ENCODE measurements at regions not wholly inside any gene's neighbourhood (a gene's known extent, or its start where the extent isn't known, plus 50 kb on each side); places are given as distances from the start of the nearest gene placed in this dataset.
"Not testable (repeated sequence)": the region's sequence is repeated elsewhere in the genome, so short reads cannot be mapped to it uniquely, and the experiment has no call there.

DNA sequence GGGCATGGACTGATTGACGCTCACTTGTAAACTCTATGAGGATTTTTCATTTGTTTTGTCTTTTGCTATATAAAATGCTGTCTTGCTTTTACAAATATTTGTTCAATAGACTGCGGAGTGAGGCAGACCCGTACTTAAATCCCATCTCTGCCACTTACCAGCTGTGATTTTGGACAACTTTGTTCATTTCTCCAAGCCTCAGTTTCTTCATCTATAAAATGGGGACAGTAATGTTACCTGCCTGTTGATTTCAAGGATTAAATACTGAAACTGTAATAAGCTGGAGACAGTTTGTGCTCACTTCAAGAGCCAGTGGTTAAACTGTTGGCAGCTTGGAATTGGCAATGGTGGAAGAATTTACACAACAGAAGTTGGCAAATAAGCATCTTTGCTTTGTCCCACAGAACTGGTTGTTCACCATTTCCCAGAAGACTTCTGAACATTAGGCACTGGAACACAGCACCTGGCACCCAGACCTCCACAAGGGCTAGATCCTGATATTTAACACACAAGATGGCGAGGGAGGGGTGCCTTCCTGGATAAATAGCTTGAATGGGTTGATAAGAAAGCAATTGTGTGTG, 479.2 kb downstream of the QKI start:
- no peak for DNase-seq

DNA sequence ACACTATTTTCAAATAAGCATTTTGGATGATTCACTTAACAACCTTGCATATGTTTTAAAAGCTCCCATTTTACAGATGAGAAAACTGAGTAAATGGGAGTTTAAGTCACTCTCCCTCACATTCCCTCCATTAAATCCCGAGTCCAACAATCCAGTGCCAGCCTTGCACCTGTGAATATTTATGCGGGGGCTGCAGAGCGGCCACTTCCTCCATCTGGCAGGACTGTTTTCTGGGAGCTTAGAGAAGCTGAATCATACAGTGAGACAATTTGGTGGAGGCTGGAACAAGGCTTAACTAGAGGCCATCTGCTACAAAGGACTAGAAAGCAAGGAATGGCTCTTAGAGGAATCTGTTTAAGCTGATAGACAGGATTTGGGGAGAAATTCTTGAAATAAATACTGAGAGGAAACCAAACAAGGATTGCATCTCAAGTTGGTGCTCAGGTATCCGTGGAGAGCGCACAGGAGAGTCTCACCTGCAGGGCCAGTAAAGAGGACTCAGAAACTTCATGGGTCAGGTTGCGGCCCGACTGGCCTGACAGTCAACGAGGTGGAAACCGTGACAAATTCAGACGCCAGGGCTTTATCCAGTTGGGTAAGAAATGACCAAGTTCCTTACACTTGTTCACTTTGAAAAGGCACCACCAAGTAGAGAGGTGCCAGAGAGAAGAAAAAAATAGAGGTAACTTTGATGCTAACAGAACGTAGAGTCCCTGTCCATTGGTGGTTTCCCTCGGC, 478.5 kb downstream of the QKI start:
- no peak for DNase-seq

DNA sequence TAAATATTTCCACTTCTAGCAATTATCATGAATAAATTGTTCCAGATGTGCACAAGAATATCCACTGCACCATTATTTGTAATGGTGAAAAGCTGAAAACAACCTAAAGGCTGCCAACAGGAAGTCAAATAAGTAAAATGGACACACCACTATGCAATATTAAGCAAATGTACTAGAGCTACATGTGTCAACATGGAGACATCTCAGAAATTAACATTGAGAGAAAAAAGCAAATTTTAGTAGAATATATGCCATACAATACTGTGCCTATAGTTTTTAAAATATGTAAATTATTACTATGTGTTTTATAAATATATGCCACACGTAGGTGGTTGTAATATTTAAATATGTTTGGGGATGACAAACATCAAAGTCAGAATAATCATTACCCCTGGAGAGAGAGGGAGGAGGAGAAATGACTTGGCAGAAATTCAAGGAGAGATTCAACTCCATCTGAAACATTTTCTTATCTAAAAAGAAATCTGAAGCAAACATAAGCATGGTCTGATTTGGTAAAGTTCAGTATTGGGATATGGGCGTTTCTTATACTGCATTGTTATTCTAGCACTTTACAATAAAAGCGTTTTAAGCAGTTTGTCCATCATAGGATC, 475.5 kb downstream of the QKI start:
- no peak for DNase-seq

DNA sequence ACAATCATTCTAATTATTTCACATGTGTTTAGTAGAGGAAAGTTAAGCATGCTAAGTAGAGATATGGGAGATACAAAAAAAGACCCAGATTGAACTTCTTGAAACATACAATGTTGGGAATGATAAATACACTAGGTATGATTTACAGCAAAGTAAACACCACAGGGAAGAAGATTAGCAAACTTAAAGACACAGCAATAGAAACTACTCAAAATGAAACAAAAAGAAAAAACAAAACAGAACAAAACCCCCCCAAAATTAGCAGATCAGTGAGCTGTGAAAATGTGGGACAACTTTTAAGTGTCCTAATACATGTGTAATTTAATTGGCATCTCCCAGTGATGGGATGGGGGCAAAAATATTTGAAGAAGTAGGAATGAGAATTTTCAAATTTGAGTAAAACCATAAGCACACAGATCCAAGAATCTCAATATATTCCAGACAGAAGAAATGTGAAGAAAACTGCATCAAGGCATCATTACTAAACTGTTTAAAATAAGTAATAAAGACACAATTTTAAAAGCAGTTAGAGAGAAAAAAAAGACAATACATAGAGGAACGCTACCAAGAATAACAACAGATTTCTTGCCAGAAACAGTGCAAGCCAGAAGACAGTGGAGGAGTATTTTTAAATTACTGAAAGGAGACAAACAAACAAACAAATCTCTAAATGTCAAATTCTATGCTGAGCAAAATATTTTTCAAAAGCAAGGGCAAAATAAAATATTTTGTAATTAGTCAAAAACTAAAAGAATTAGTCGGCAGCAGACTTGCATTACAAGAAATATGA, 473.7 kb downstream of the QKI start:
- no peak for DNase-seq

DNA sequence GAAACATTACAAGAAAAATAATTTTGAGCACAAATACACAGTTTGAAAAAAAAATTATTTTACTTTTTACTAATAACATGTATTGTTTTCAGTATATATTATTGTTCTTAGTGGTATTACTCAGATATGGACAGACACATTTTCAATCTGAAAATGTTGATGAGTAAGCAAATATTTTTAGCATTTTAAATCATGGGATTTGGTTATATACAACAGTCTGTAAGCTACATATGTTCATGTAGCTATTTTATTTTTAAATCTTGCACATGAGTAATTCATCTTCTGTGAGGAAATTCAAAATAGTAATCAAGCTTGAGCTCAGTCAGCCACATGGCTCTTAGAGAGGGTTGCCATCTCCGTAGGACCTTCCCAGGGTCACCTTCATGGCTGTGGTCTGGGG, 471.9 kb downstream of the QKI start:
- DNase-seq = no peak

DNA sequence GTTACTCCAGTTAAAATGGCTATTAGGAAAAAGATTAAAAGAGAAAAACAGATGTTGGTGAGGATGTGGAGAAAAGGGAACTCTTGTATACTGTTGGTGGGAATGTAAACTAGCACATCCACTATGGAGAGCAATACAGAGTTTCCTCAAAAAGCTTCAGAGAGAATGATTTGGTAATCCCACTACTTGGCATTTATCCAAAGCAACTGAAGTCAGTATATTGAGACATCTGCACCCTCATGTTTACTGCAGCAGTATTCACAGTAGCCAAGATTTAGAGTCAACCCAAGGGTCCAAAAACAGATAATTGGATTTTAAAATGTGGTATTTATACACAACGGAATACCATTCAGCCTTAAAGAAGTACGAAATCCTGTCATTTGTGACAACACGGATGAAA, 469.5 kb downstream of the QKI start:
- DNase-seq = no peak

DNA sequence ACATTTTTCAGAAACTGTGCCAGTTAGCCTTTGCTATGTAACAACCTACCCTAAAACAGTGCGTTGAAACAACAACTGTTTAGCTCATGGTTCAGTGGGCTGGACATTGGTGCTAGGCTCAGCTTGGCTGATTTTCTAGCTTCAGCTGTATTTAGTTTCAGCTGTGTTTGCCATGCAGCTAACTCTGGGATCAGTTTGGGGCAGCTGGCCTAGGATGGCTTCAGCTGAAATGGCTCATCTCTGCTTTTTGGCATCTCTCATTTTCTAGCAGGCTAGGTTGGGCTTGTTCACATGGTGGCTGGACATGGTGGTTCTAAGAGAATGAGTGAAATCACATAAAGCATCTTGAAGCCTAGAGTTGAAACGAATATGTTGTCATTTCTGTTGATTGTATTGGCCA, 464.2 kb downstream of the QKI start:
- DNase-seq = no peak

DNA sequence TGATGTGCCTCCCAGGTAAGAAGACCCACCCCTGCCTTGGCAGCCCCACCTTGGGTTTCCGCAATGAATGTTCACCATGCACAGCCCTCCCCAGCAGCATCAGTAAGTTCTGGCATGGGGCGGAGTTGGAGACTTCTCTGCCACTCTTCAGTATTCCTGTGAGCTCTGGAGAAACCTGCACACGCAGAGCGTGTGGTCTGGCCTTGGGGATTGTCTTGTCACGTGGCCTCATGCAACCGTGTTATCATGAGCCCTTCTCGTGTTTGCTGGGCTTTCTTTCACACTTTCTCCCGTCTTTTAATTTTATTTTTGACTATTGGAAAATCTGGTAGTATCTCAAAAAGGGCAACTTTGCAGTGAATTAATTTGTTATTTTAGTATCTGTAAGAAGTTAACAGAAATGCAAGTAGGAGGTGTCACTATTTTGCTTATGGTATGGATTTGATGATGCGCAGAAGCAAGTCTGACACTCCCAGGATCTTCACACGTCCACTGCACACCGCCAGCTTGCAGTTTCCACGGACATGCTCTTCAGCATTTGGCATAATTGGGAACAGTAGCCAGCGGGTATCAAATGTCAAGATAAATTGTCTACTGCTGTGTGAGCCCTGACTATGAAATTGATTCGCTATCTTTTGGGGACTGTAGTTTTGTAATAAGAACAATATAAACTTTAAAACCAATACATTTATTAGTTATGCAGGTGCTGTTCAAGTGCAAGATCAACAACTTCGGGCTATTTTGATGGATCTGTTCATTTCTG, 463.5 kb downstream of the QKI start:
- no peak for DNase-seq

DNA sequence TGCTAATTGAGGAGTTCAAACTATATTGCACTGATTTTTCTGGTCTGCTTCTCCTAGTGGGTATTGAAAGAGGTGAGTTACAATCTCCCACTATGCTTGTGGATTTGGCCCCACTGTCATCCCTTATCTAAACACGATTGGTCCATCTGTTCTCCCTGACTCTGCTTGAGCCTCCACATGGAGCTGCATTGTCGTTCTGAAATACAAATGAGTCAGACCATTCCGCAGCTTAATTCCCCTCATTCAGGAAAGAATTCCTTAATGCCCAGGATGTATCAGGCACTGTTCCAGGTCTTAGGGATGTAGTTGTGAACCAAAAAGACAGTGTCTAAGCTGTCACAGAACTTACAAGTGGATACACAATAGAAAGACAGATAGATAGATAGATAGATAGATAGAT, 461.9 kb downstream of the QKI start:
- no peak for DNase-seq

DNA sequence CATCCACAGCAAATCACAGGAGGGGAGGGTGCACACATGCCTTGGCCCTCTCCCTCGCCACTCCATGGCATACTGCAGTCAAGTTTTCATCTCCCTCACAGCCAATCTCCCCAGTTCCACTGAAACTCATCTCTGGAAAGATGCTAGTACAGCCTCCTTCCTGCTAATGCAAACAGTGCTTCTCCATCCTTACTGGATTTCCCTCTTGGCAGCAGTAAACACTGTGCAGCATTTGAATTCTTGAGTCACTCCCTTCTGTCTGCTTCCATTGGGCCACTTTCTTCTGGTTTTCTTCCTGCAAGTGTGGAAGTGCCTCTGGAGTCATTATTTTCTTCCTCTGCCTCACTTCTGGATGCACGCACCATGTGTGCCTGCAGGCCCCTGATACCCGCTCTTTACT, 460.3 kb downstream of the QKI start:
- DNase-seq = no peak

DNA sequence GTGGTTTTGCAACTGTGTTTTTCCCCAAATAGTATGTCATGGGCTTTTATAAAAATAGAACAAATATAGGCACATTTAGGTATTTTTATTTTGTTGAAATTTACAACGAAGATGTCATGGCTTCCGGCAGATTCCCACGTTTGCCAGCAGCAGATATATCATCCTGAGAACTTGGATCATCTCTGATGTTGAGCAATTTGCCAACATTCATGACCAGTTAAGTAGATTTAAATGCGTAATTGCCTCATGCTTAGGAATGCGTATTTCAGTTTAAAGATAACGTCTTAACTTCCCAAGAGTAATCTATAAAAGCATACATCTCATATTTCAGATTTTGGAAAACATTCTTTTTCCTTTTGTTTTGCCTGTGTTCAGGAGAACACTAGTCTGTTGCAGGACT, 457.8 kb downstream of the QKI start:
- DNase-seq = no peak

DNA sequence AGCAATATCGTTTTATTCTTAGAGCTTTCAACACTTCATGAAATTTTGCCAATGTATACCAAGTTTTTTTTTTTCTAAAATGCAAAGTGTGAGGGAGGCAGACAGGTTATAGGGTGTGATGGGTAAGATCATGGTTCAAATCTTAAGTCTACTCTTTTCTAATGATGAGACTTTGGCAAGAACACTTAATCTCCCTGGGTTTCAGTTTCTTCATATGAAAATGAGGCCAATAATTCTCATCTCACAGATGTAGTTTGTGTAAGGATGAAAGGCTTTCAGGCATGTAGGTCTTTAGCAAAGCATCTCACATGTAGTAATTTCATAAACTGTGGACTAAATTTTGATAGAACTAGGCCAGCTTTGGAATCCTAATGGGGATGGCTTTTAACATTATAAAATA, 457.1 kb downstream of the QKI start:
- no peak for DNase-seq

DNA sequence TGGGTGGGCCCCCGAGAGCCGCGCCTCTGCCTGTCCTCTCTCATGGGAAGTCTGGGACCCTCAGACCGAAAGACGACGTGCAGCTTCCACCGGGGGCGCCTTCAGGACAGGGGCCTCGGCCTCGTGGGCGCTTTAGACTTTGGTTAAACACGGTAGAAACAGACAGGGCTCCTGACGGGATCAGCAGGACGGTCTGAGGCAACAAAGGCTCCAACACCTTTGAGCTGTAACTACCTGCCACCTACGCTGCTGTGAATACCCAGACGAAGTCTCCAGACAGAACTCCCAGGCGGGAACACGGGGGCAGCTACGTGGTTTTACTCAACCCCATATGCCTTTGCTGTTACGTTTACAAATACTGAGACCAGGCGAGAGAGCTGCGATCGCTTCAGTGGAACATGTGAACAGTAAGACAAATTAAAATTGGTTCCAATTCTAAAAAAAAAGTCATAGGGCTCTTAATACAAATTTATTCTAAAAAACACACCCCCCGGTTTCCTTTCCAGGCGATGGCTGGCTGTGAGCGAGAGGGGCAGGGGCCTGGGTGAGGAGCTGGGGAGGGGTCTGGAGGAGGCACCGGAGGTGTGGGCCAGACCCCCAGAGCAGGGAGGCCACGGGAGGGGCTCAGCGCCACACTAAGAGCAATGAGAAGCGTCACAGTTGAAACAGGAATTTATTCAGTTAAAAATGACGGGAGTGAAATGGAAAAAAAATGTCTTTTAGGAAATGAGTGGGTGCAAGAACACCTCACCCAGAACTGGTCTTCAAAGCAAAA, 453.2 kb downstream of the QKI start:
- DNase-seq = no peak

DNA sequence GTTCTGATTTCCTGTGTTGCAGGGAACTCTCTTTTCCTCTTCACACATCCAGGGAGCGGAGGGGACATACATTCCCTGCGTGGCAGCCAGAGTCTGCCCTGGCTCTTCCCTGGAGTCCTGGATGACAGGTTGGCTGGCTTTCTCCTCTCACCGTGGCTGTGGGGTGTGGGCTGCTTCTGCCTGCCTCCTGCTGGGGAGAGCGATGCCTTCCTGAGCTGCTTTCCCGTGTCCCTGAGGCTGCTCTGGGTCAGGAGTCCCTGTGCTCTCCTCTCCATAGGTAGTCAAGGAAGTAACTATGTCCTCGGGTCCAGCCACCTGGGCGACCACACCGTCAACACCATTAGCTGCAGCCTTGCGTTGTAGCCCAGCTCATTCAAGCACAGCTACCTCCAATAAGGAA, 451.7 kb downstream of the QKI start:
- DNase-seq = no peak

DNA sequence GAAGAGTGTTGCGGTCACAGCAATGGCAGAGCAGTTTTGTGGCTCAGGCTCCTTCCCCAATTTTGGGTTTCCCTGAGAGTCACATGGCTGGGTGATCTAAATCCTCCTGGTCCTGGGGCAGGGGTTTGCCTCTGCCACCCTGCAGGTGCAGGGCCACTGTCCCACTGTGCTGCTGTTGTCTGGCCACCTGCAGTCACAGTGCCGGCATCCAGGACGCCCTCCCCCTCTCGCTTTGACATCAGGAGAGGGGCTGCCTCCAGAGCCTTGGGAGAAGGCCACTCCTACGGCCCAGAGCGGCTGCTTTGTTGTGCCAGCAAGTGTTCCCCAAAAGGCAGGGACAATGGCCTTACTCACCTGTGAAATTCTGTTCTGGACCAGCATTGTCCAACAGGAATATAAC, 449.0 kb downstream of the QKI start:
- DNase-seq = no peak

DNA sequence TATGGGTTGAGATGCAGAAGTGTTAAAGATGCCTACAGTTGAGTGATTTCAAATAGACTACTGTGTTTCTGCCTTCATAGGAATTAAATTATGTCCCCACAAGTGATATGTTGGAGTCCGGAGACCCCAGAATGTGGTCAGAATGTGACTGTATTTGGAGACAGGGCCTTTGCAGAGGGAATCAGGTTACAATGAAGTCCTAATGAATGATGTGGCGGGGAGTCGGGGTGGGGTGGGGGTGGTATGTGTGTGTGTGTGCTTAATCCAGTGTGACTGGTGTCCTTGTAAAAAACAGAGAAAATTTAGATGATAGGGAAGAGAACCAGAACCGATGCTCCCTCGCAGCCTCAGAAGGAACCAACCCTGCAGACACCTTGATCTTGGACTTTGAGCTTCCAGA, 448.2 kb downstream of the QKI start:
- no peak for DNase-seq

DNA sequence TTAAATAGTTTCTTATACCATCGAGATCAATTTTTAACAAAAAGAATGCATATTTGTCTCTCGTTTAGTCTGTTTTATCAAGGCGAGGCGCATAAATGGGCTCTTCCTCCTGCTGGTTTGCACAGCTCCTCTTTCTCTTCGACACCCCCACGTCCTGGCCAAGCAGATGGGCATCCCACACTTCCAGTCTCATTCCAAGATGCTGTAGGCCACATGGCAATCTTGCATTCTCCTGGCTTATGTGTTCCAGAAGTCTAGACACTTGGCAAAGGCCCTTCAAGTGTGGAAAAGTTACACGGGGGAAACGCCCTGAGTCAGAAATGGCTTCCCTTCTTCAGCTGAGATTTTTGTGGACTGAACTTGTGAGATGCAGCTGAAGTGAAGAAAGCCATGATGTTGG, 447.1 kb downstream of the QKI start:
- DNase-seq = no peak

DNA sequence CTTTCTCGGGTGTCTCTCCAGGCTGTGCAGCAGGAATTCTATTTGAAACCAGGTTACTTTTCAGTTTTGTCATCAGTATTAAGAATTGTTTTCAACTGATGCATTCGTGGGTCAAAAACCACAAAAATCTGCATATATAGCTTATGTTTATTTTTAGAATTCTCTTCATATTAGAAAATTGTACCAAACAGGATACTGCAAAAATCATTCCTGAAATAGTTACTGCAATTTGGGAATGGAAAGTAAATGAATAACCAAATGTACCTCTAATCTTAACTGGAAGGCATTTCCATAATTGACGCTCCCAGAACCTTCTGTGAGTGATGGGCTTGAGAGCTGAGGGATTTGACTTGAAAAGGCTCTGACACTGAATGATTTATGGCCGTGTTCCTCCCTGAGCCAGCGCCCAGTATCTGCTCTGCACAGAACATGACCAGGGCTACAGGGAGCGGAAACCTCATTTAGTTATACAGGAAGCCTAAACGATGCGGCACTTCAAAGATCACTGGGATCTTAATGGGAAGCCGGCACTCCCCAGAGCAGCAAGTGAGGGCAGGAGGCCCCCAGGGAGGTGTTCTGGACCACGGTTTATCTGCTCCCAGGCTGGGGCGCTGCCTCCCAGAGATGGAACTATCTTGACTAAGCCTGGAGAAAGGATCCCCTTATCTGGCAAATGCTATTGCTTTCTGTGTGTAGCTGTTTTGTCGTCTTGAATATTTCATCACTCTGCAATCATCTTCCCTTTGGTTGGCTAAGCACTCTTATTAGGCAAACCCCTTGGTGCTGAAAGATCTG, 446.0 kb downstream of the QKI start:
- no peak for DNase-seq

DNA sequence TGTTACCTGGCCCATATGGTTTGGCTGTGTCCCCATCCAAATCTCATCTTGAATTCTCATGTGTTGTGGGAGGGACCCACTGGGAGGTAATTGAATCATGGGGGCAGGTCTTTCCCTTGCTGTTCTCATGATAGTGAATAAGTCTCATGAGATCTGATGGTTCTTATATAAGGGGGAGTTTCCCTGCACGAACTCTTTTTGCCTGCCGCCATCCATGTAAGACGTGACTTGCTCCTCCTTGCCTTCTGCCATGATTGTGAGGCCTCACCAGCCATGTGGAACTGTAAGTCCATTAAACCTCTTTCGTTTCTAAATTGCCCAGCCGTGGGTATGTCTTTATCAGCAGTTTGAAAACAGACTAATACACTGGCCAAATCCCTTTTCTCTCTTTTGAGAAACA, 444.4 kb downstream of the QKI start:
- not testable (repeated sequence) for DNase-seq

DNA sequence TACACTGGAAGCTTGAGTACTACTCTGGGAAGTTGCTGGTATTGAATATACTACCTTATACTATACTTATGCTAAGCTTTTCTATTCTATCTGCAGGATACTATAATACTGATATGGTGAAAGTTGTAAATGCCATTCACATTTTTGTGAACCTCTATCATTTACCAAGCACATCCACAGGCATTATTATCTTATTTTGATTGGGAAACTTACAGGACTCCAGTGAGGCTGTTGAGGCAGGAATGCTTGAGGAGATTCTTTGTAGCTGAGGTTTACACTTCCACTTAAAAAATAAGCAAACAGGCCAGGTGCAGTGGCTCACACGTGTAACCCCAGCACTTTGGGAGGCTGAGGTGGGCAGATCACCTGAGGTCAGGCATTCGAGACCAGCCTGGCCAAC, 442.9 kb downstream of the QKI start:
- no peak for DNase-seq

DNA sequence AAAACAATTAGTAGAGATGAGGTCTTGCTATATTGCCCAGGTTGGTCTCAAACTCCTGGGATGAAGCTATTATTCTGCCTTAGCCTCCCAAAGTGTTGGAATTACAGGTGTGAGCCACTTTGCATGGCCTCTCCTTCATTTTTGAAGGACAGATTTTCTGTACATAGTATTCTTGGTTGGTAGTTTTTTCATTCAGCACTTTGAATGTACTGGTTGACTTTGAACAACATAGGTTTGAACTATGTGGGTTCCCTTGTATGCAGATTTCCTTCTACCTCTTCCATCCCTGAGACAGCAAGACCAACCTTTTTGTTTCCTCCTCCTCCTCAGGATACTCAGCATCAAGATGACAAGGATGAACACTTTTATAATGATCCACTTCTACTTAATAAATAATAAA, 436.4 kb downstream of the QKI start:
- DNase-seq = no peak
